HG03175 (cell line): ENCODE measurements at regions not wholly inside any gene's neighbourhood (a gene's known extent, or its start where the extent isn't known, plus 50 kb on each side); places are given as distances from the start of the nearest gene placed in this dataset.
A peak's percentile ranks its signal among the peaks of the same experiment; 100 is the strongest.

Experiments
- ATAC-seq: cut with Tn5 transposase; IDR thresholded peaks from one replicate; pipeline ENCODE4 v1.9.1; 2021; ENCODE audit warnings: mild to moderate bottlenecking, moderate library complexity; ENCODE audit not compliant: unreplicated experiment

DNA sequence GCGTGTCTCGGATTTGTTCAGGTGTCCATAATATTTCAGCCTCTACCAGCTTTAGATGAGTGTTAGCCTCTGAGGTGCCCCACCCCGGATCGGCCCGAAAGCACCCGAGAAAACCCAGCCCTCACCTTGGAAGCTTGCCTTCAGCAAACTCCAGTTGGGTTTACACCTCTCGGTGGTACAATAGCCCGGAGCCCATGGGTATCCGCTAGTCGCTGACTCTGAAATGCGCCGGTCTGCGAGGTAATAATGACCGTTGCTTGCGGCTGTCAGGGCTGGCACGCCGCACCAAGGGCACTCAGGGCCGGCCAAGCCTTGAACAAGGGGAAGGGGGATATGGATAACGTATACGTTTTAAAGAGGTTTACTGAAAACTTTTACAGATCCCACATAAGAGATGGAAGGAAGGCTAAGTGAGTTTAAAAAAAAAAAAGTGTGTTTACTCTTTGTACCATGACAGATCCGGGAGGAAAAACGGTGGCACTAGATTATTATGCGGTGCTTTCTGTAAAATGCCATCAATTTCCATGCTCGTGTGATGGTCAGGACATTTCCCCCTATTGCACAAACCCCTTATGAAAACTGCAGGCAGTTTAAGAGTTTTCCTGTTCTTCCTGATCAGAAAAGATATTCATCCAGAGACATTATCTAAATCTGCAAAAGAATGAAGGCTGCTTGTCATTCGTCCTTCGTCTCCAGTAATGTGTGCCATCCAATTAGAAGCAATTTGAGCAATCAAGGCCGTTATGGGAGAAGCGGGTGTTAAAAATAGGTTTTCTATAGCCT, 124.2 kb downstream of the TMEM161B start:
- ATAC-seq, result no peak

DNA sequence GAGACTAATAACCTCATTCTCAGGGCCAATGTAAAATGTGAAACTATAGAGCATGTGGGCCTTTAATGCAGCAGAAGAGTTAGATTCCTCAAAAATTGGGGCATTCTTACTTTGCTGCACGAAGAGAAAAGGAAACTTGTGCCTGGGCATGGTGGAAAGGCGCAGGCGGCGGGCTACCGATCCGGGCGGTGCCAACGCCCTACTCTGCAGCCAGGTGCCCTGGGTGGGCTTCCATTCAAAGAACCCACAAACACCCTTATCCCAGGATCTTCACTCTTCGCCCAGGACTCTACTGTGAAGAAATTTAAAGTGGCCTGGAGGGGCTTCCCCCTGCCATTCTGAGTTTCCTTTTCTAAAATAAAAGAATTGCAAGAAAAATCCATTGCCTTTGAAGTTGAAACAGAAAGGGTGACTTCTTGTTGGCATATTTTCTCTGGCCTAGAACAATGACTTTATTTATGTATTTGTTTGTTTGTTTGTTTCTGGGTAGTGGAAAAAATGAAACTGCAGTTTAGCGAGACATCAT, 124.9 kb downstream of the TMEM161B start:
- ATAC-seq, result no peak

DNA sequence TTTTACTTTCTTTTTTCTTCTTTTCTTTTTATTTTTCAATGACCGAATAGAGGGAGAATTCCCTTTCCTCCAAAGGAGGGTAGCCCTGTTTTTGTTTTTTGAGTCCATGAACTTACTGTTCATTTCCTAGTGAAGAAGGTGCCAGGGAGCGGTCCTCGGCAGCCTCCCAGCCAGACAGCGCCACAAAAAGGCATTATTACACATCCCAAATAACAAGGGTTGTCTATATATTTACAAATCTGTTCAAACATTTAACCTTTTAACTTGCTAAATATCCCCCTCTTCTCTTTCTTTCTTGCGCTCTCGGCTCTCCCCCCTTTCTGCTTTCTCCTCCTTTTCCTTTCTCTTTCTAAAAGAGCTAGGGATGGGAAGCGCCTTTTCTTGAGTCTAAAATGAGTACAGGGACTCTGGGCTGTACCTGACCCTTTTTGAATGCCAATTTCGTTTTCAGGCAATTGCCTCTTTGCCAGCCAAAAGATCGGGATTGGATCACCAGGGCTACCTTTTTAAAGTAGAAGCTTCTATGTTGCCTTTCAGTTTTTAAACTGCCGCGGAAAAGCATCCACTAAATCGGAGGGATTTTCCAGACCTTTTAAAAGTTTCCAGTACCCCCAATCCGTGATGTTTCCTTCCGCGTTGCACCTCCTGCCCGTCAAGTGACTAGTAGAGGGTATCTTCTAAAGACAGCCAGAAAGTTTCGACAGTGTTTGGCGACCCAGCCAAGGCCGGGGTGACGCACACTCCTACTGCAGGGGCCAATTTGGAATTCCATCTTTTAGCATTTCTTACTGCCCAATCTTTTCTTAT, 125.6 kb downstream of the TMEM161B start:
- ATAC-seq, result no peak

- ATAC-seq, result no peak
Observed at GRCh38 chr5:88142636-88142885, 126.1 kb downstream of the TMEM161B start.

DNA sequence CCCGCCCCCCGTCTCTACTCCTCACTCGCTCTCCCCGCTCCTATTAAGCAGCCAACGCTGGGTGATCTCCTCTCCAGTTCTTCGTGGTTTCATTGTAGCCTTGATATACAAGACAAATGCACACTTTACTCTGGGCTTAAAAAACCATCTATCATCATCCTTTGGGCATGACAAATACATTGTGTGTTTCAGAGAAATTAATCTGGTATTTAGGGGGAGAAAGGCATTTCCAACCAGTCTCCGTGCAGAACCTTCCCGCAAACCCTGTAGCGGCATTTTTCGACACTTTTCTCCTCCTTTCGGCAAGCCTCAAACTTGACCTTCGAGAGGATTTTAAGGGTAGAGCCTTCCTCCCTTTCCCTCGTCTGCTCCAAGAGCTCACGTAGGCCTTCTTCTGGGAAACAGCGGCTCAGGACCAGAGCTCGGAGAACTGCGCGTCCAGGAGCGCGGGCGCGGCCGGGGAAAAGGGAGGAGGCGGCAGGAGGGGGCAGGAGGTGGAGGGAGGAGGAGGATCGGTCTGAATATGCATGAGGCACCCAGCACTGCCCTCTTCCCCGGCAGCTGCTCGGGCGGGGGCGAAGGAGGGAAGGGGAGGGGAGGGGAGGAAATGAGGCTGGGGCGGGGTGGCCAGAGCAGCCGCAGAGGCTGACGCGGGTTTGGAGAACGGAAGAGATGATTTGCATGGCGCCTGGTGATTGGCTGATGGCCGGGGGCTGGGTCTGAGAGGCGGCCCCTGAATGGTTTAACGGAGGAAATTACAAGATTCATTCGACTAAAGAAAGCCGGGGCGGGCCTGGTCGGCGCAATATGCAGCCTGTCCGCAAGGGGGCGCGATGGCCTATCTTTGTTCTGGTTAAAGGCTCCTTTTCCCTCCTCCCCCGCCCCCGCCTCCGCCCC, 127.5 kb downstream of the TMEM161B start:
- ATAC-seq, result peak; percentile 97

DNA sequence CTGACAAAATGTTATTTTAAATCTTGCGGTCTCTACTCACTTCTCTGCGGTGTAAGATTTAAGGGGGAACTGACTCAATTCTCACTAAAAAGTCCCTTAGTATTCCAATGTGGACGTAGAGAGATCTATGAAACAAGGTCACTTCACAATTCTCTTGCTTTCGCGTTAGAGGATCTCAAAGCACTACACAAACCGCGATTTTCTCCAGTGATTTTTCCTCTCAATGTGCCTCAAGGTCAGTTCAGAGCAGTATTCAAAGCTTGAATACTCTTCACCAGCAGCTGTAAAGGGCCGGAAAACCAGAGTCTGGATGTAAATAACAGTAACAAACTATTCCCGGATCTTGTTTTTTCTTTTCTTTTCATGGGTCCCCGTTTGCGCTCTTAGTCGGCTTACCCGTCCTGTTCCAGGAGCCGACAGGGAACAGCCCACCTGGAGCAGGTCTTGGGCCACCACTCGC, 128.2 kb downstream of the TMEM161B start:
- no peak for ATAC-seq

DNA sequence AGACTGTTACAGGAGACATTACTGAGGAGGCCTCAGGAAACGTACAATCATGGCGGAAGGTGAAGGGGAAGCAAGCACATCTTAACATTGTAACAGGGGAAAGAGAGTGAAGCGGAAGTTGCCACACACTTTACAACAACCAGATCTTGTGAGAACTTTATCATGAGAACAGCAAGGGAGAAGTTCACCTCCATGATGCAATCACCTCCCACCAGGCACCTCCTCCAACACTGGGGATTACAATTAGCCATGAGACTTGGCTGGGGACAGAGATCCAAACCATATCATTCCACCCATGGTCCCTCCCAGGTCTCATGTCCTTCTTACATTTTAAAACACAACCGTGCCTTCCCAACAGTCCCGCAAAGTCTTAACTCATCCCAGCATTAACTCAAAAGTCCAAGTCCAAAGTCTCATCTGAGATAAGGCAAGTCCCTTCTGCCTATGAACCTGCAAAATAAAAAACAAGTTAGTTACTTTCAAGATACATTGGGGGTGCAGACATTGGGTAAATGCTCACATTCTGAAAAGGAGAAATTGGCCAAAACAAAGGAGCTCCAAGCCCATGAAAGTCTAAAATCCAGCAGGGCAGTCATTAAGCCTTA, 138.3 kb downstream of the TMEM161B start:
- ATAC-seq, result no peak

DNA sequence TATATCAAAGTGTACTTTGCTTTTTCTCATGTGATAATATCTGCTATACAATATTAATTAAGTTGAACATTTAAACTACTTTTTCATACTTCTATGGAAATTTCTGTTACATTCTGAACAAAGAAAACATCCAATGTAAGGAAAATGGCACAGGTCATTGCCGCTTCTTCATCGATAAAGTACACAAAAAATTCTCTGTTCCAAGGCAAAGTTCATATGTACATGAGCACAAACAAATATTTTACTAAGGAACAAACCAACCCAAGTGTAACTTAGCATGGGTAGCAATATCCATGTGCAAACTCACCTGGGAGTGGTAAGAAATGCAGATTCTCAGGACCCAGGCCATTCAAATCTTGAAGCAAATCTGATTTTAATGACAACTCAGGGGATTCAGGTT, 139.8 kb downstream of the TMEM161B start:
- no peak for ATAC-seq

- ATAC-seq, result no peak
Observed at GRCh38 chr5:88119535-88120125, 149.0 kb downstream of the TMEM161B start.

DNA sequence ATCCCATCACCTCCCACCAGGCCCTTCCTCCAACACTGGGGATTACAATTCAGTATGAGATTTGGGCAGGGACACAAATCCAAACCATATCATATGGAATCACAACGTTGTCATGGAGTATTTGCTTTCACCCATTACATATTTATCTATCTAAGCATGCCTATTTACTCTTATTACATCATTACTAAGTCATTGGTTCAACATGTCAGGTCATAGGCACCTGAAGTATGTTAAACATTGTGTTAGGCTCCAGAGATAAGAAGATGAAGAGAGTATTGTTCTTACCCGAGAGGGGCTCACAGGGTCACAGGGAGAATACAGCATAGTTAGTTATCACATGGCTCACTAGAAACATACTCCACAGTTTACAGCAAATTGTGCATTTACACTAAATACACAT, 150.5 kb downstream of the TMEM161B start:
- no peak for ATAC-seq

DNA sequence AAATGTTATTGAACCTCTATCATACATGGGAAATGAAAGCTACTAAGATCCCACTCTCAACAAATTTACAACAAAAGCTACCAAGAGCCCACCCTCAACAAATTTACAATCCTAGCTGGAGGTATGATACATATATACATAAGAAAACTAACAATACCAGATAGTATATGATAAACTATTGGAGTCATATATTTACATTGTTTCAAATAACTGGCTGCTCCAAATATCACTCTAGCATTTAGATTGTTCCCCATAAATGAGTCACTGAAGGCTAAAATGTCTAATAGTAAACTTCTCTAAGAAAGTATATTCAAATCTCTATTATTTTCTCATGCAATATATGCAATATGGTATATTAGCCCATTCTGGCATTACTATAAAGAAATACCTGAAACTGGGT, 151.1 kb downstream of the TMEM161B start:
- no peak for ATAC-seq

DNA sequence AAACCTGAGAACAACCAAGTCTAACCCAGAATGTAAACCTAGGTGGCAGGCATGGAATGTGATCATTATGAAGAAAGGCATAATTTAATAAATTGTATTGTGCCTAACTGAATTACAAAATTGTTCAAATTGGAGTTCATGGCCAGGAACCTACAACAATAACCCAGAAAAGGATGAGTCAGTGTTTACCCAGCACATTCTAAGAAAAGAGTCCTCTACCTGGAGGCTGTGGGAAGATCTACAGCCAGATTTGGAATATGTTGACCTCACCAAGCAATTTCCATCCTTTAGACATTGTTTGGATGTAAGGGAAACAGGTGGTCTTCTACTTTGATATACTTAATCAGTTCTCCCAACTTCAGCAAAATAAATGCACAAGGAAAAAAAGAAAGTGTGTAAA, 152.2 kb downstream of the TMEM161B start:
- ATAC-seq, result no peak

- no peak for ATAC-seq
Observed at GRCh38 chr5:88115211-88115610, 153.4 kb downstream of the TMEM161B start.

DNA sequence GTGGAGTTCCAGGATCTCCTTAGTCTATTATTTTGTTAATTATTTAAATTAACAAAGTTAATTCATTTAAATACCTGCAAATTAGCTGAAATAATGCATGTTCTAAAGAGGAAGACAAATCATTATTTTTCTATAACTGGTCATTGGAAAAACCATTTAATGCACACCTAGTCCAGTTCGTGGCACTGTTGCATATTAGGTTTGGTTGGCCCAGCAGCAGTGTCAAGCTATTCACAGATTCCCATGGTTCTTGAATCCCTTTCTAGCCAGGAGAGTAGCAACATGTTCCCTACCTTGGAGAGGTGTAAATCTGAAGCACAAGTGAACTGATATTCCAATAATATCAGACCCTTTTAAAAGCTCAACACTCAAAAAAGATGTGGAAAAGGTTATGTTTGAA, 155.2 kb downstream of the TMEM161B start:
- ATAC-seq, result no peak

- ATAC-seq, result no peak
Observed at GRCh38 chr5:88109818-88110217, 158.8 kb downstream of the TMEM161B start.

- ATAC-seq, result no peak
Observed at GRCh38 chr5:88108490-88109279, 160.0 kb downstream of the TMEM161B start.

- no peak for ATAC-seq
Observed at GRCh38 chr5:88094906-88095496, 173.6 kb downstream of the TMEM161B start.

- ATAC-seq, result no peak
Observed at GRCh38 chr5:88094403-88094802, 174.2 kb downstream of the TMEM161B start.

DNA sequence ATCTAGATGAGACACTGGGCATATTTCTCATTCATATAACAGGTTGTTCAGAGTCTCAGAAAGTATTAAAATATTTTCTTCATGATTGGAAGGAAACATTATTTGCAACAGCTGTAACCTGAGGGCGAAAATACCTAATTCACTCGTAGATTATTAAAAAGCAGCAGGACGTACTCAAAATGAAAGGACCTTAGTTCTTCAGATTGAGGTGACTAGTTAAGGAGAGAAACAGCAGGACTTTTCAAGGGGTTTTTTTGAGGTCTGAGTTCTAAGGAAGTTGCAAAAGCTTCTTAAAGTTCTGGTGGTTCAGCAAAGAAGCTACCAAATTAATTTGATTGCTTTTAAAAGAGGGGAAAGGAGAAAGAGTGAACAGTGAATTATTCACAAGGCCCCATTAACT, 174.9 kb downstream of the TMEM161B start:
- ATAC-seq, result no peak
